H7 (cell line): ENCODE measurements at regions not wholly inside any gene's neighbourhood (a gene's known extent, or its start where the extent isn't known, plus 50 kb on each side); places are given as distances from the start of the nearest gene placed in this dataset.
A peak's percentile ranks its signal among the peaks of the same experiment; 100 is the strongest.
"Not testable (repeated sequence)": the region's sequence is repeated elsewhere in the genome, so short reads cannot be mapped to it uniquely, and the experiment has no call there.

Experiments used
- DNase-seq: peaks from one replicate; pipeline ENCODE4 v3.0.0; 2012
- H3K27me3 ChIP-seq: 2 replicates; pipeline ENCODE4 v1.6.0; 2011; ENCODE audit warnings: mild to moderate bottlenecking, low read length; ENCODE audit not compliant: control insufficient read depth, insufficient read depth
- H3K36me3 ChIP-seq: replicated peaks from 2 replicates; pipeline ENCODE4 v1.5.1; 2011; ENCODE audit warnings: low read length; ENCODE audit not compliant: control insufficient read depth, insufficient read depth
- H3K4me3 ChIP-seq: 2 replicates; pipeline ENCODE4 v1.5.1; 2011; ENCODE audit warnings: low read depth, mild to moderate bottlenecking, control low read depth, low read length, moderate library complexity; ENCODE audit not compliant: insufficient read depth

DNA sequence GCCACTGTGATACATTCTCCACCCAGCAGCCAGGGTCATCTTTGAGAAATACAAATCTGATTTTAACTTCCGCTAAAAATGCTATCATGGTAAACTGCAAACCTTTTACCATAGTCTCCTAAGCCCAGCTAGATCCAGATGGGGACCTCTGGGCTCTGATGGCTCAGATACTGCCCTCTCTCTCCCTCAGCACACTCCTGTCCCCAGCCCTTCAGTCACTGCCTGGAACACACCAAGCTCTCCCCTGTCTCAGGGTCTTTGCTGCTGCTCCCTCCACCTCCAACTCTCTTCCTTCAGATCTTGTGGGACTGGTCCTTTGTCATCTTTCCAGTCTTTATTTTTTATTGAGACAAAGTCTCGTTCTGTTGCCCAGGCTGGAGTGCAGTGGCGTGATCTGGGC lies 65.1 kb downstream of the SPRY4 start:
- H3K4me3 ChIP-seq, result no peak overlapping the region
- H3K27me3 ChIP-seq, result no peaks in the 10 kb centered on the region
- H3K36me3 ChIP-seq, result no peaks in the 10 kb centered on the region
- no peak for DNase-seq

DNA sequence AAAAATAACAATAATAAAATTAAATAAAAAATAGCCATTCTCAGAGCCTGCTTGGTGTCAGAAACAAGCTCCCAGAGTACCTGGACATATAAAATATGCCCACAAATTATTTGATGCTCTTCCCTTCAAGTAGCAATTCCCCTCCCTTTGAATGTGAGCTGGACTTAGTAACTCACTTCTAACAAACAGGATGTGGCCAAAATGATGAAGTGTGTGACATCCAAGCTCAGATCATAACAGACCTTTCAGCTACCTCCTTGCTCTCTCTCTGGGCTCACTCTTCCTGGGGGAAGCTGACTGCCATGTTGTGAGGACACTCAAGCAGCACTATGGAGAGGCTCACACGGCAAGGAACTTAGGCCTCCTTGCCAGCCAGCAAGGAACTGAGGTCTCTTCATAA lies 69.0 kb downstream of the SPRY4 start:
- H3K27me3 ChIP-seq, result no peaks in the 10 kb centered on the region
- no peaks in the 10 kb centered on the region for H3K36me3 ChIP-seq
- no peak overlapping the region for H3K4me3 ChIP-seq
- no peak for DNase-seq

DNA sequence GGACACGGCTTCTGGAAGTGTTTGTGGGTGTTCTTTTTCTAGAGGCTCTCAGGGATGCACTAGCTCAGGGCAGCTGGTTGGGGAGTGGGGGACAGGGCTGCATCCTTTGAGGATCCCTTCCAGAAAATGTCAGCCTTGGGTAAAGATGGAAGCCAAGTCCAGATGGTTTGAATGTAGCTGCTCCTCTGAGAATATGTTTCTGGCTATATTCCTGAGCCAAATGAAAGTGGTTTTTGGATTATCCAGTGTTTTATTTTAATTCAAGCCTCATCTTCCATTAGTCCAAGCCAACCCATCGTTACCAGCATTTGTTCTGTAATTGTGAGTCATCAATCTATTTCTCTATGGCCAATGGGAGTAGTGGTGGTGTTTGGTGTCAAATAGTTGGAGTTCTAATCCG lies 70.4 kb downstream of the SPRY4 start:
- Histone ChIP-seq H3K36me3 (no peaks in the 10 kb centered on the region), H3K27me3 (no peaks in the 10 kb centered on the region), H3K4me3 (no peak overlapping the region)
- no peak for DNase-seq

DNA sequence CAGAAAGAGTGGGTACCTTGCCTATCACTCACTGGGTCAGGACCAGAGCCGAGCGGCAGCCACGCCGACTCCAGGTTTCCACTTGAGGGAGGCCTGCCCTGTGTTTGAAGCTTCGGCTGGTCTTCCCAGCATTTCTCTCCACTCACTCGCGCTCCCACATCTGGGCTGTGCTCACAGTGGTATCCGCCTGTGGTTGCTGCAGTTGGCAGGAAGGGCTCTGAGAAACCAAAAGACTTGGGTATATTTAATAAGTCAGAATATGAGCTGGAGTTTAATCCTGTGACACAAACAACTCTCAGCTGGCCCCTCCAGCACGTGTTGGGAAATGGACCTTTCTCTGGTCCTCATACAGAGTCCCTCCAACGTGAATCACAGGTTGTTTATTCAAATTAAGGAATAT lies 70.9 kb downstream of the SPRY4 start:
- Histone ChIP-seq H3K27me3 (no peaks in the 10 kb centered on the region), H3K36me3 (no peaks in the 10 kb centered on the region), H3K4me3 (no peak overlapping the region)
- no peak for DNase-seq

DNA sequence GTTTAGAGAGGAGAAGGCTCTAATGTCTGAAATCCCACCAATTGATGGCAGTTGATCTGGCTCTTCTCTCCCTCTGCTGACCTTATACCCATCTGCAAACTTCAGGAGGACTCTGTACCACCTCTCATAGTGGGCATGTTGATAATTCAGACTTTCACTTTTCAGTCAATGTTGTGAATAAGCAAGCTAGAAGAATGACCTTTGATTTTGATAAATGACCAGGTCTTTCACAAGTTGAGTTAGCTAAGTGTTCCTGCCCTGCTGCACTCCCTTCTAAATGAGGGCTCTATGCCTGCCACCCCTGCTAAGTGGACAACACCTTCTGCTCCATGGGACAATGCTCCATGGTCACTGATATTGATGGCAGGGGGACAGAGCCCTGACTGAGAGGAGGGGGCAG lies 74.7 kb downstream of the SPRY4 start:
- DNase-seq, result no peak
- Histone ChIP-seq H3K4me3 (no peak overlapping the region), H3K27me3 (no peaks in the 10 kb centered on the region), H3K36me3 (no peaks in the 10 kb centered on the region)

DNA sequence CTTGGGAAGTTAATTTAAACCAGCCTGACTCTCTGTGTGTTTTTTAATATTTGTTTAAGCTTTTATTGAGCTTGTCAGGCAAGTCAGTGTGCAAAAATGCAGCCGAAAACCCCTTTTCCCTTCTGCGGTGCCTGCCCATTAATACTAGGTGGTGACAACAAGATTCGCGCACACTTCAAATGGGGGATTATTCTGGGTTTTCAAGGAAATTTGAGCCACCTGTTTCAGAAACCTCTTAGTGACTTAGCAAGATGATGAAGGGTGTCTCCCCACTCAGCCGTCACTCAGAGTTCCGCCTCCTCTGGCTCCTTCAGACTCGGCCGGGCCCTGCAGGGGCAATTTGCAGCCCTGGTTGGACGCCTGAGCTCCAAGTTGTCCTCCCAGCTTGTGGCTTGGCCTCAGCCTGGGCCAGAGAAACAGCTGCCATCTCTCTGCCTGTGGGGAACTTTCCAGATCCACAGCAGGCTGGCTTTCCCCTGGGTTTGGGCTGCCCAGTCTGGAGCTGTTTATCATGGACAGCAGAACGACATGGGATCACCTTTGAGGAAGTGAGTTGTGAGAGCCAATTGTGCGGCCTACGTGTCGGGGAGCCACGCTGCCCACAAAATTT lies 75.9 kb downstream of the SPRY4 start:
- Histone ChIP-seq H3K27me3 (no peaks in the 10 kb centered on the region), H3K4me3 (no peak overlapping the region), H3K36me3 (no peaks in the 10 kb centered on the region)
- DNase-seq, result no peak

DNA sequence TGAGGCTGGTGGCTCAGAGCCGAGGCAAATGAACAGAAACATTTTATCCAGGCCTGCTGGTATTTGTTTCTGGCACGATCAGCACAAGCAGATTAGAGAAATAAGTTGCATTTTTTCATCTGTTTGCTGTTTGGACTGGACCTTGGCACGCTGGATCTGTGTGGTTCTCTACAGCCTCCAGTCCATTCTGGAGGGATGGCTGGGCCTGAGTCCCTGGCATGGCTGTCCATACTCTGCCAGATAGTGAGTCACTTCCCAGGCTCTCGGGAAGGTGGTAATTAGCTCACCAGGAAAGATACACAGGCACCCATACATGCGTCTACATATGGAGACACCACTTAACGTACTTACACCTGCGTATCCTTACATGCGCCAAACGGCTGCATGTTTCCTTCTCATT lies 78.6 kb downstream of the SPRY4 start:
- Histone ChIP-seq H3K4me3 (no peak overlapping the region), H3K36me3 (no peaks in the 10 kb centered on the region), H3K27me3 (no peaks in the 10 kb centered on the region)
- DNase-seq, result no peak

DNA sequence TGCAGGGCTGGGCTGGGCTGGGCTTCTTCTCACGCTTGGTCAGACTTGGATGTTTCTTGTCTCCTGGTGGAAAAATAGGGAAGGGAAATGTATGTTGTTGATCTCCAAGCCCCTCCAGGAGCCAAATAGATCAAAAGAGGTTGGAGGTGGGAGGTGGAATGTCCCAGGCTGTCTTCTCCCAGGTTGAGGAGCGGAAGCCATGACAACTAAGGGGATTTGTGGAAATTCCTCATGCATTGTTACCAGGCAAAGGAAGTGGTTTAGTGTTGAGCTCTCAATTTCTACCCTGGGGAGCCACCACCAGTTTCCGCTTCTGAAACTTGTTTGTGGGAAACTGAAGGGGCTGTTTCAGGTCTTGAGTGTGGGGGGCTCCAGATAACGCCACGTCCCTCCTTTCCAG lies 79.0 kb downstream of the SPRY4 start:
- no peaks in the 10 kb centered on the region for H3K27me3 ChIP-seq
- no peak overlapping the region for H3K4me3 ChIP-seq
- no peak for DNase-seq
- no peaks in the 10 kb centered on the region for H3K36me3 ChIP-seq

DNA sequence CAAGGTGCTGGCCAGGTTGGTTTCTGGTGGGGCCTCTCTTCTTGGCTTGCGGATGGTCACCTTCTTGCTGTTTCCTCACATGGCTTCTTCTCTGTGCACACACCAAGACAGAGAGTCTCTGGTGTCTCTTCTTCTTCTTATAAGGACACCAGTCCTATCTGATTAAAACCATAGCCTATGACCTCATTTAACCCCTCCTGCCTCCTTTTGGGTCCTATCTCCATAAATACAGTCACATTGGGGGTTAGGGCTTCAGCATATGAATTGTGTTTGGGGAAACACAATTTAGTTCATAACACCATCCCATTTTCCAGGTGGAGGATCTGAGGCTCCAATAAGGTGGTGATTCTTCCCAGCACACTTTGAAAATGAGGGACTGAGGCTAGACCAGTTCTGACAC lies 80.4 kb downstream of the SPRY4 start:
- no peak for DNase-seq
- no peak overlapping the region for H3K4me3 ChIP-seq
- no peaks in the 10 kb centered on the region for H3K36me3 ChIP-seq
- no peaks in the 10 kb centered on the region for H3K27me3 ChIP-seq

DNA sequence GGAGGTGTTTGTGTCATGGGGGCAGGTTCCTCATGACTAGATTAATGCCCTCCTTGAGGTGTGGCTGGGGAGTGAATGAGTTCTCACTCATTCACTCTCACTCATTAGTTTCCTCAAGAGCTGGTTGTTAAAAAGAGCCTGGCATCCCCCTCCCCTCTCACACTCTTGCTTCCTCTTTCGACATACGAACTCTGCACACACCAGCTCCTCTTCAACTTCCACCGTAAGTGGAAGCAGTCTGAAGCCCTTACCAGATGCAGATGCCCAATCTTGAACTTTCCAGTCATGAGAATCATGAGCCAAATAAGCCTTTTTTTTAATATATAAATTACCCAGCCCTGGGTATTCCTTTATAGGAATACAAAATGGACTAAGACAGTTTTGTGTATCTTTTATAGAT lies 82.5 kb downstream of the SPRY4 start:
- no peaks in the 10 kb centered on the region for H3K36me3 ChIP-seq
- no peaks in the 10 kb centered on the region for H3K27me3 ChIP-seq
- H3K4me3 ChIP-seq, result no peak overlapping the region
- no peak for DNase-seq

DNA sequence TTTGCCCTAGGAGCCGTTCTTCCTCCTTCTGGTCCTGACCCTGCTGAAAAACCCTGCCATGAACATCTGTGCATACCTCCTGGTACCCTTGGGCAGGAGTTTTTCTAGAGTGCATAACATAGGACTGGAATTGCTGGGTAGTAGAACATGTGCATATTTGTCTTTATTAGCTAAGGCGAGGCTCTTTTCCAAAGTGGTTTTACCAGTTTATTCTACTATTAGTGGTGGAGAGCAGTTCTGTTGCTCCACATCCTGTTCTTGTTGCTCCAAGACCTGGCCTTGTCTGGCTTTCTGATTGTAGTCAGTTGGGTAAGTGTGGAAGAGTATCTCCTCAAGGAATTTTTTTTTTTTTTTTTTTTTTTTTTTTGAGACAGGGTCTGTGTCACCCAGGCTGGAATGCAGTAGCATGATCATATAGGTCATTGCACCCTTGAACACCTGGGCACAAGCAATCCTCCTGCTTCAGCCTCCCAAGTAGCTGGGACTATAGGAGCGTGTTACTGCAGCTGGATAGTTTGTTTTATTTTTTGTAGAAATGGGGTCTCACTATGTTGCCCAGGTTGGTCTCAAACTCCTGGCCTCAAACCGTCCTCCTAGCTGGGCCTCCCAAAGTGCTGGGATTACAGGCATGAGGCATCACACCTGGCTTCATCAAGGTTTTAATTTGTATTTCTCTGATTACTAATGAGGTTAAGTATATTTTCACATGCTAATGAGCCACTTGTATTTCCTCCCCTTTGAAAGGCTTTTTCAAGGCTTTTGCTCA lies 85.2 kb downstream of the SPRY4 start:
- no peak for DNase-seq
- no peaks in the 10 kb centered on the region for H3K27me3 ChIP-seq
- no peak overlapping the region for H3K4me3 ChIP-seq
- no peaks in the 10 kb centered on the region for H3K36me3 ChIP-seq

DNA sequence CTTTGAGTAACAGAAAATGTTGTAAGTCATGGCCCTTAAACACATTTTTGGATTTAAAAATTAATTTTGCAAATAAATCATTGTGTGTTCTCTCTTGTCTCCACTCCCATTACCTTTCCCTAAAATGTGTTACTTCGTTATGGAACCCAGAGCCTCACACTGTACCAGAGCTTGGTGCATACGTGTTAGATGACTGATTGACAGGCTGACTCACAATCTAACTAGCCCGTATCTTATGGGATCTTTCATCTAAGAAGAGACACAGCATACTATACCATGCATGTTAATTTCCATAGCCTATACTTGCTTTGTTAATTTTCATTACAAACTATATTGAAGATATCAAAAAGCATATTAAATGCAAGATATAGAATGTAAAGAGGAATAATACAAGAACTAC lies 87.1 kb downstream of the SPRY4 start:
- Histone ChIP-seq H3K4me3 (no peak overlapping the region), H3K36me3 (no peaks in the 10 kb centered on the region), H3K27me3 (no peaks in the 10 kb centered on the region)
- no peak for DNase-seq

DNA sequence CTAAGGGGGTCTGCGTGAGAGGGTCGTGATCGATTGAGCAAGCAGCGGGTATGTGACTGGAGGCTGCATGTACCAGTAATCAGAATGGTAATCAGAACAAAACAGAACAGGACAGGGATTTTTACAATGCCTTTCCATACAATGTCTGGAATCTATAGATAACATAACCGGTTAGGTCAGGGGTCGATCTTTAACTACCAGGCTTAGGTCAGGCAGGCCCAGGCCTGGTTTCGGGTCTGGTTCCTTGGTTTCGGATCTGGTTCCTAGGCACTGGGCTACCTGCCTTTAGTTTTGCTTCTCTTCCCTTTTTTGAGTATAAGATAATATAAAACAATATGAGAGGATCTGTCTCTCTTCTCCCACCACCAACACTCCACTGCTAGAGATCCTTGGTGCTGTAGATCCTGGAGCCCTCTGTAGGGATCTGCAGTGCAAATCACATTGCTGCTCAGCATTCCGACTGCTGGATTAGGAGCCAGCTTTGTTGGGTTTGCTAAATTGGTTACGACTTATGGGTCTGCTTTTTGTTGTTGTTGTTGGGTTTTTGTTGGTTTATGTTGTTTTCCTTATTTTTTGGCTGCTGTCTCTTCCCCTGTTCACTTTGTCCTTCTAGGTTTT lies 88.0 kb downstream of the SPRY4 start:
- DNase-seq, H3K27me3 ChIP-seq, H3K4me3 ChIP-seq, H3K36me3 ChIP-seq: not testable (repeated sequence)

DNA sequence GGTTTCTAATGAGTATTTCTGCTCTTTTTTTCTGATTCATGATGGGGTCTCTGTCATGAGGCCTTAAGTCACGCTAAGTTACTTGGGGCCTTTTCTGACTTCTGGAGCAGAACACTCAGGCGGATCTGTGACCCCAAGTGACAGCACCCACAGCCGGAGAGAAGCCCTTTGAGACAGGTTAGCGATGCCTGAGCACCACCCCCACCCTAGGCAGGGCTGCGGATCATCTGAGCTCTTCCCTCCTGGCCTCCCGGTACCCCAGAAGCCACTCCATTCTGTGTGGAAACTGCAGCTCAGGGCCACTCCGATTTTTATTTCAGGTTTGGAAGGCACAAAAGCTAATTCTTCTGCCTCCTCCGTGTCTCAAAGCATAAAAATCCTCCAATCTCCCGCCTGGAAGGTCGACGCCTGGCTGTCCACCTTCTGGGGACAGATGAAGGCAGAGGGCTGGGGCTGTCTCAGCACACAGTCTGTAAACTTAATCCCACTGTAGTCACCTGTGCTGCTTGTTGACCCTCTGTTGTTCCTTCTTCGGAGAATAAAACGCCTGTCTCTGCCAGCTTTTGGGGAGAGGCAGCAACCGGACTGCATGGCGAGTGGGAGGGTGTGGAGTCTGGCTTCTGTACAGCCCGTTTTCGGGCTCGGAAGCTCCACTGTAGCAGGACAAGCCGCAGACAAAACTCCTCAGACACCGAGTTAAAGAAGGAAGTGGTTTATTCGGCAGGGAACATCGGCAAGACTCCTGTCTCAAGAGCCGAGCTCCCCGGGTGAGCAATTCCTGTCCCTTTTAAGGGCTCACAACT lies 88.8 kb downstream of the SPRY4 start:
- Histone ChIP-seq H3K4me3 (no peak overlapping the region), H3K27me3 (no peaks in the 10 kb centered on the region), H3K36me3 (no peaks in the 10 kb centered on the region)
- DNase-seq, result peak; percentile 63
